ENCODE measurements at regions not wholly inside any gene's neighbourhood (a gene's known extent, or its start where the extent isn't known, plus 50 kb on each side); places are given as distances from the start of the nearest gene placed in this dataset.

DNA sequence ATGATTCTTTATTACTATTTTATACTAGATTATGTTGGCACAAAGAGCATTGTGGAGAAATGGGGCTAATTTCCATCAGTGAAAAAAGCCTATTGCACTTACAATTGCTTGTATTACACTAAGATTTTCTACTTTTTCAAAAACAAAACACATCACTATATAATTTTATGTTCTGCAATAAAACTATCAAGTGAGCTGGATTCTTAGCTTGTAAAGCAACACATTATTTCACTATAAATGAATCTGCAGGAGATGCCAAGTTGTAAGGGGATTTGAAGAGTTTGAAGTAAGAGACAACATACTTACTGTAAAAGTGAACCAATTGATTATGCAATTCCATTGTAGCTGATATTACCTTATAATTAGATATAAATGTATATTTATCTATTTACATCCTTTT, 333.3 kb upstream of the SEMA3D start:
- TF ChIP-seq EZH2 (IDR thresholded peaks at IDR 0.05; ENCODE audit: borderline replicate concordance, insufficient read depth, low read length, poor library complexity, severe bottlenecking) = no peak
- TF ChIP-seq, protein P1, sequence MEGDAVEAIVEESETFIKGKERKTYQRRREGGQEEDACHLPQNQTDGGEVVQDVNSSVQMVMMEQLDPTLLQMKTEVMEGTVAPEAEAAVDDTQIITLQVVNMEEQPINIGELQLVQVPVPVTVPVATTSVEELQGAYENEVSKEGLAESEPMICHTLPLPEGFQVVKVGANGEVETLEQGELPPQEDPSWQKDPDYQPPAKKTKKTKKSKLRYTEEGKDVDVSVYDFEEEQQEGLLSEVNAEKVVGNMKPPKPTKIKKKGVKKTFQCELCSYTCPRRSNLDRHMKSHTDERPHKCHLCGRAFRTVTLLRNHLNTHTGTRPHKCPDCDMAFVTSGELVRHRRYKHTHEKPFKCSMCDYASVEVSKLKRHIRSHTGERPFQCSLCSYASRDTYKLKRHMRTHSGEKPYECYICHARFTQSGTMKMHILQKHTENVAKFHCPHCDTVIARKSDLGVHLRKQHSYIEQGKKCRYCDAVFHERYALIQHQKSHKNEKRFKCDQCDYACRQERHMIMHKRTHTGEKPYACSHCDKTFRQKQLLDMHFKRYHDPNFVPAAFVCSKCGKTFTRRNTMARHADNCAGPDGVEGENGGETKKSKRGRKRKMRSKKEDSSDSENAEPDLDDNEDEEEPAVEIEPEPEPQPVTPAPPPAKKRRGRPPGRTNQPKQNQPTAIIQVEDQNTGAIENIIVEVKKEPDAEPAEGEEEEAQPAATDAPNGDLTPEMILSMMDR (IDR thresholded peaks at IDR 0.05; ENCODE audit: poor library complexity, severe bottlenecking) = no peak
- TF ChIP-seq EP300 (conservative IDR thresholded peaks at IDR 0.05; ENCODE audit: poor library complexity, severe bottlenecking) = no peak
- TF ChIP-seq SMC3 (conservative IDR thresholded peaks at IDR 0.05; ENCODE audit: poor library complexity) = no peak
- no peak for TF ChIP-seq RAD21 (conservative IDR thresholded peaks at IDR 0.05)
- TF ChIP-seq POLR2AphosphoS5 (IDR thresholded peaks at IDR 0.05) = no peak
- TF ChIP-seq, protein P2, sequence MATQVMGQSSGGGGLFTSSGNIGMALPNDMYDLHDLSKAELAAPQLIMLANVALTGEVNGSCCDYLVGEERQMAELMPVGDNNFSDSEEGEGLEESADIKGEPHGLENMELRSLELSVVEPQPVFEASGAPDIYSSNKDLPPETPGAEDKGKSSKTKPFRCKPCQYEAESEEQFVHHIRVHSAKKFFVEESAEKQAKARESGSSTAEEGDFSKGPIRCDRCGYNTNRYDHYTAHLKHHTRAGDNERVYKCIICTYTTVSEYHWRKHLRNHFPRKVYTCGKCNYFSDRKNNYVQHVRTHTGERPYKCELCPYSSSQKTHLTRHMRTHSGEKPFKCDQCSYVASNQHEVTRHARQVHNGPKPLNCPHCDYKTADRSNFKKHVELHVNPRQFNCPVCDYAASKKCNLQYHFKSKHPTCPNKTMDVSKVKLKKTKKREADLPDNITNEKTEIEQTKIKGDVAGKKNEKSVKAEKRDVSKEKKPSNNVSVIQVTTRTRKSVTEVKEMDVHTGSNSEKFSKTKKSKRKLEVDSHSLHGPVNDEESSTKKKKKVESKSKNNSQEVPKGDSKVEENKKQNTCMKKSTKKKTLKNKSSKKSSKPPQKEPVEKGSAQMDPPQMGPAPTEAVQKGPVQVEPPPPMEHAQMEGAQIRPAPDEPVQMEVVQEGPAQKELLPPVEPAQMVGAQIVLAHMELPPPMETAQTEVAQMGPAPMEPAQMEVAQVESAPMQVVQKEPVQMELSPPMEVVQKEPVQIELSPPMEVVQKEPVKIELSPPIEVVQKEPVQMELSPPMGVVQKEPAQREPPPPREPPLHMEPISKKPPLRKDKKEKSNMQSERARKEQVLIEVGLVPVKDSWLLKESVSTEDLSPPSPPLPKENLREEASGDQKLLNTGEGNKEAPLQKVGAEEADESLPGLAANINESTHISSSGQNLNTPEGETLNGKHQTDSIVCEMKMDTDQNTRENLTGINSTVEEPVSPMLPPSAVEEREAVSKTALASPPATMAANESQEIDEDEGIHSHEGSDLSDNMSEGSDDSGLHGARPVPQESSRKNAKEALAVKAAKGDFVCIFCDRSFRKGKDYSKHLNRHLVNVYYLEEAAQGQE (IDR thresholded peaks at IDR 0.05; ENCODE audit: borderline replicate concordance) = no peak
